H7 (cell line): ENCODE measurements at regions not wholly inside any gene's neighbourhood (a gene's known extent, or its start where the extent isn't known, plus 50 kb on each side); places are given as distances from the start of the nearest gene placed in this dataset.
A peak's percentile ranks its signal among the peaks of the same experiment; 100 is the strongest.

Experiments used
- DNase-seq: peaks from one replicate; pipeline ENCODE4 v3.0.0; 2012
- H3K27me3 ChIP-seq: 2 replicates; pipeline ENCODE4 v1.6.0; 2011; ENCODE audit warnings: mild to moderate bottlenecking, low read length; ENCODE audit not compliant: control insufficient read depth, insufficient read depth
- H3K36me3 ChIP-seq: replicated peaks from 2 replicates; pipeline ENCODE4 v1.5.1; 2011; ENCODE audit warnings: low read length; ENCODE audit not compliant: control insufficient read depth, insufficient read depth
- H3K4me3 ChIP-seq: 2 replicates; pipeline ENCODE4 v1.5.1; 2011; ENCODE audit warnings: low read depth, mild to moderate bottlenecking, control low read depth, low read length, moderate library complexity; ENCODE audit not compliant: insufficient read depth

DNA sequence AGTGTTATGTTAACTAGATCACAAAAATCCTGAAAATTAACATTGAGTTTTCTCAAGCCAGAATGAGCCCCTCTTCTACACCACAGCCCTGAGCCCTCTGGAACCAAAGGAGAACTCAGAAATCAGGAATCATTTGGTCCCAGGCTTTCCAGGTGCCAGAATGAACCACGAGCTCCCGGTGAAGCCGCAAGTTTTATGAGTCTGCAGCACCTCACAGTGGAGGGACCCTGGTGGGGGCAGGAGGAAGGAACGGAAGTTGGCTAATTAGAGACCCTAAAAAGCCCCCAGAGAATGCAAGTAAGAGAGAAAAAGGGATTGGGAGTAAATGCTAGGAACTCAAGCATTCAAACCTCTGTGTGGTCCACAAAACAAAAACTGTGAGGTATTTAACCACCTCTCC lies 52.9 kb upstream of the BCL2L14 start:
- no peaks in the 10 kb centered on the region for H3K36me3 ChIP-seq
- H3K4me3 ChIP-seq = no peak overlapping the region
- no peaks in the 10 kb centered on the region for H3K27me3 ChIP-seq
- peak; percentile 82 for DNase-seq

DNA sequence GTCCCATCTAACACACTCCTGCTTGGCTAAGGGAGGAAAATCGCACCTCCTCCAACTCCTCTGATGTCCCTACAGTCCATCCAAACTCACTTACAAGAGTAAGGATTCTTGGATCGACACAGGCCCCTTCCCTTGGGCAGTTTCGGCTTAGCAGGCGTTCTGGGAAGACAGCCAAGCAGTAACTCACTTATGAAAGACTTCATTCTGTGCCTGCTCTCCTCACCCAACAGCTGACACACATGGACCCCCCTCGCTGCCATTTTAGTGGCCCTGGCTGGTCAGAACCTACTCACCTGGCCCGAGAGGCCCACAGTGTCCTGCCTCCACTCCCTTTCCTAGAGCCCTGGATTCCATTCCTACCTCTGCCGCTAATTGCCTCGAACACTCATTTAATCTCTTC lies 52.3 kb upstream of the BCL2L14 start:
- no peak overlapping the region for H3K4me3 ChIP-seq
- no peak for DNase-seq

DNA sequence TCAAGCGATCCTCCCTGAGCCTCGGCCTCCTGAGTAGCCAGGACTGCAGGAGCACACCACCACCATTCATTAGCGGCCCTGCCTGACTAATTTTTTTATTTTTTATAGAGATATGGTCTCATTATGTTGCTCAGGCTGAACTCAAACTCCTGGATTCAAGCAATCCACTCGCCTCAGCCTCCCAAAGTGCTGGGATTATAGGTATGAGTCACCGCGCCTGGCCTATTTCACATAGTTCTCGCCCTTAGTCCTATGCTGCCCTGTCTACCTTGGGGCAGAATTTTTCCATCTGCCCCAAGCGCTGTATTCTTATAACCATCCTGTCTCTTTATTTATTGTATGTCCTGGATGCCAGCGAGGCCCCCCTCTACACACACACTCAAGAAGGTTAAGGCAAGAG lies 50.9 kb upstream of the BCL2L14 start:
- DNase-seq = no peak
- Histone ChIP-seq H3K36me3 (no peaks in the 10 kb centered on the region), H3K4me3 (no peak overlapping the region)

More for the DNA sequence above, 52.3 kb upstream of the BCL2L14 start:
- H3K27me3 ChIP-seq = no peaks in the 10 kb centered on the region
- no peaks in the 10 kb centered on the region for H3K36me3 ChIP-seq

DNA sequence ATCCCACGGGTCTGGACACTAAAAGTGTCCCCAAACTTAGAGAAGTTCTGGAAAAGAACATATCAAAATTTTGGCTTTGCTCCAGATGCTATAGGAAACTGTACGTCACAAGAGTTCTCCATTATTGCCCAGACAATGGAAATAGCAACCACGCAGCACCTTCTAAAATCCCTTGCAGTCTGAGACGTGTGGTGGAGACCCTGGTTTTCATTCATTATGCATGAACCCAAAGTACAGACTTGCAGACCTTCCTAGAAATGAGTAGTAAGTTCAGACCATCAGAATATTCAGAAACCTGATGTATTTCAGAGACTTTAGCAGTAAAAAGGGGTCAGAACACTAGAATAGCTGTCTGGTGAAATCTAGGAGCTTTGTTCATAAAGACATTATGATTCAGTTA lies 50.0 kb upstream of the BCL2L14 start:
- H3K36me3 ChIP-seq = no peaks in the 10 kb centered on the region
- no peak overlapping the region for H3K4me3 ChIP-seq
- DNase-seq = no peak
- no peaks in the 10 kb centered on the region for H3K27me3 ChIP-seq

More for the DNA sequence above, 50.9 kb upstream of the BCL2L14 start:
- no peaks in the 10 kb centered on the region for H3K27me3 ChIP-seq
